ENCODE measurements at regions not wholly inside any gene's neighbourhood (a gene's known extent, or its start where the extent isn't known, plus 50 kb on each side); places are given as distances from the start of the nearest gene placed in this dataset.

- TF ChIP-seq HOXB5 (CRISPR knock-in tag; IDR thresholded peaks at IDR 0.05) = no peak
- TF ChIP-seq, protein P1, sequence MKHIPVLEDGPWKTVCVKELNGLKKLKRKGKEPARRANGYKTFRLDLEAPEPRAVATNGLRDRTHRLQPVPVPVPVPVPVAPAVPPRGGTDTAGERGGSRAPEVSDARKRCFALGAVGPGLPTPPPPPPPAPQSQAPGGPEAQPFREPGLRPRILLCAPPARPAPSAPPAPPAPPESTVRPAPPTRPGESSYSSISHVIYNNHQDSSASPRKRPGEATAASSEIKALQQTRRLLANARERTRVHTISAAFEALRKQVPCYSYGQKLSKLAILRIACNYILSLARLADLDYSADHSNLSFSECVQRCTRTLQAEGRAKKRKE (CRISPR knock-in tag; IDR thresholded peaks at IDR 0.05; ENCODE audit: low read depth) = no peak
- TF ChIP-seq PHF8 (IDR thresholded peaks at IDR 0.05; ENCODE audit: borderline replicate concordance, low read depth) = no peak
- no peak for TF ChIP-seq ZSCAN20 (CRISPR knock-in tag; IDR thresholded peaks at IDR 0.05)
- TF ChIP-seq JUN (IDR thresholded peaks at IDR 0.05) = no peak
- TF ChIP-seq HOXA7 (CRISPR knock-in tag; IDR thresholded peaks at IDR 0.05) = no peak
- TF ChIP-seq HOXB13 (CRISPR knock-in tag; IDR thresholded peaks at IDR 0.05; ENCODE audit: low read depth) = no peak
- TF ChIP-seq CBX2 (IDR thresholded peaks at IDR 0.05; ENCODE audit: borderline replicate concordance, low read depth) = no peak
- no peak for TF ChIP-seq ZC3H11A (IDR thresholded peaks at IDR 0.05)
- TF ChIP-seq POLR2AphosphoS2 (conservative IDR thresholded peaks at IDR 0.05; ENCODE audit: low read length) = no peak
- no peak for TF ChIP-seq EHMT2 (IDR thresholded peaks at IDR 0.05; ENCODE audit: low read depth)
- ChIA-PET POLR2A (no interaction called here), CTCF (no interaction called here)
- H3K4me3 ChIP-seq = no peak overlapping the region
- FAIRE-seq = no peak
- no peak for DNase-seq (ENCODE audit: low read depth in 1 of 2, low spot score in 1 of 2)
- 0% methylated on average over 1 of the region's 1 CpG for WGBS (ENCODE audit: missing lambda C conversion rate)
- no peak overlapping the region for H3K4me2 ChIP-seq
- H3K4me1 ChIP-seq = no peaks in the 10 kb centered on the region
- no peaks in the 10 kb centered on the region; the same call in 2 of the 3 replicates for H3K9me3 ChIP-seq
- ATAC-seq = no peak
- H3K27ac ChIP-seq = no peak overlapping the region
Observed at GRCh38 chr10:9443758-9444157, 1389.3 kb downstream of the GATA3 start.

GRCh38 chr10:9449530-9449929 lies 1395.0 kb downstream of the GATA3 start:
- WGBS (ENCODE audit: missing lambda C conversion rate) = 8% methylated on average over 2 of the region's 2 CpGs
- POLR2A ChIA-PET = no interaction called here
- no peaks in the 10 kb centered on the region; the same call in 2 of the 3 replicates for H3K9me3 ChIP-seq
- H3K4me1 ChIP-seq = no peaks in the 10 kb centered on the region
- no peak for FAIRE-seq
- no peak overlapping the region for H3K4me2 ChIP-seq
- no peak overlapping the region for H3K4me3 ChIP-seq
- no peak for DNase-seq (ENCODE audit: low read depth in 1 of 2, low spot score in 1 of 2)
- TF ChIP-seq MYC (IDR thresholded peaks at IDR 0.05; ENCODE audit: borderline replicate concordance, low read length) = no peak
- no peak overlapping the region for H3K27ac ChIP-seq
- CTCF ChIA-PET = no interaction called here
- no peak for ATAC-seq

- no peak for ATAC-seq
- ChIA-PET POLR2A (no interaction called here), CTCF (no interaction called here)
- Histone ChIP-seq H3K4me1 (no peaks in the 10 kb centered on the region), H3K4me3 (no peak overlapping the region), H3K27ac (no peak overlapping the region), H3K9me3 (no peaks in the 10 kb centered on the region), H3K4me2 (no peak overlapping the region)
- DNase-seq (ENCODE audit: low read depth in 1 of 2, low spot score in 1 of 2) = no peak
- TF ChIP-seq KDM5A (IDR thresholded peaks at IDR 0.05) (no peak), MAZ (IDR thresholded peaks at IDR 0.05; ENCODE audit: borderline replicate concordance, low read depth, low read length) (no peak)
- TF ChIP-seq, protein P1 (CRISPR knock-in tag; IDR thresholded peaks at IDR 0.05; ENCODE audit: low read depth) = no peak
- 5% methylated on average over 2 of the region's 2 CpGs for WGBS (ENCODE audit: missing lambda C conversion rate)
- FAIRE-seq = no peak
Observed at GRCh38 chr10:9450801-9451200, 1396.3 kb downstream of the GATA3 start.

GRCh38 chr10:9451211-9451773 lies 1396.8 kb downstream of the GATA3 start:
- CTCF ChIA-PET = no interaction called here

More at GRCh38 chr10:9451211-9451773, 1396.8 kb downstream of the GATA3 start:
- POLR2A ChIA-PET = no interaction called here
- Histone ChIP-seq H3K9me3 (no peaks in the 10 kb centered on the region), H3K27ac (no peak overlapping the region), H3K4me2 (no peak overlapping the region), H3K4me3 (no peak overlapping the region), H3K4me1 (no peaks in the 10 kb centered on the region)
- WGBS (ENCODE audit: missing lambda C conversion rate) = 69% methylated on average over 2 of the region's 2 CpGs
- no peak for FAIRE-seq
- ATAC-seq = no peak
- DNase-seq (ENCODE audit: low read depth in 1 of 2, low spot score in 1 of 2) = no peak
- TF ChIP-seq, protein P2, sequence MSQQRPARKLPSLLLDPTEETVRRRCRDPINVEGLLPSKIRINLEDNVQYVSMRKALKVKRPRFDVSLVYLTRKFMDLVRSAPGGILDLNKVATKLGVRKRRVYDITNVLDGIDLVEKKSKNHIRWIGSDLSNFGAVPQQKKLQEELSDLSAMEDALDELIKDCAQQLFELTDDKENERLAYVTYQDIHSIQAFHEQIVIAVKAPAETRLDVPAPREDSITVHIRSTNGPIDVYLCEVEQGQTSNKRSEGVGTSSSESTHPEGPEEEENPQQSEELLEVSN (IDR thresholded peaks at IDR 0.05; ENCODE audit: borderline replicate concordance, low read depth) = no peak
- TF ChIP-seq SMC3 (IDR thresholded peaks at IDR 0.05) (no peak), ESRRA (IDR thresholded peaks at IDR 0.05; ENCODE audit: borderline replicate concordance, low read length) (no peak), JUN (IDR thresholded peaks at IDR 0.05) (no peak), HDAC2 (IDR thresholded peaks at IDR 0.05) (no peak), KDM5A (IDR thresholded peaks at IDR 0.05) (no peak), TP53 (CRISPR knock-in tag; IDR thresholded peaks at IDR 0.05) (no peak), HEYL (CRISPR knock-in tag; IDR thresholded peaks at IDR 0.05) (no peak)
- TF ChIP-seq, protein P3, sequence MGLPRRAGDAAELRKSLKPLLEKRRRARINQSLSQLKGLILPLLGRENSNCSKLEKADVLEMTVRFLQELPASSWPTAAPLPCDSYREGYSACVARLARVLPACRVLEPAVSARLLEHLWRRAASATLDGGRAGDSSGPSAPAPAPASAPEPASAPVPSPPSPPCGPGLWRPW (IDR thresholded peaks at IDR 0.05) = no peak
- TF ChIP-seq, protein P4, sequence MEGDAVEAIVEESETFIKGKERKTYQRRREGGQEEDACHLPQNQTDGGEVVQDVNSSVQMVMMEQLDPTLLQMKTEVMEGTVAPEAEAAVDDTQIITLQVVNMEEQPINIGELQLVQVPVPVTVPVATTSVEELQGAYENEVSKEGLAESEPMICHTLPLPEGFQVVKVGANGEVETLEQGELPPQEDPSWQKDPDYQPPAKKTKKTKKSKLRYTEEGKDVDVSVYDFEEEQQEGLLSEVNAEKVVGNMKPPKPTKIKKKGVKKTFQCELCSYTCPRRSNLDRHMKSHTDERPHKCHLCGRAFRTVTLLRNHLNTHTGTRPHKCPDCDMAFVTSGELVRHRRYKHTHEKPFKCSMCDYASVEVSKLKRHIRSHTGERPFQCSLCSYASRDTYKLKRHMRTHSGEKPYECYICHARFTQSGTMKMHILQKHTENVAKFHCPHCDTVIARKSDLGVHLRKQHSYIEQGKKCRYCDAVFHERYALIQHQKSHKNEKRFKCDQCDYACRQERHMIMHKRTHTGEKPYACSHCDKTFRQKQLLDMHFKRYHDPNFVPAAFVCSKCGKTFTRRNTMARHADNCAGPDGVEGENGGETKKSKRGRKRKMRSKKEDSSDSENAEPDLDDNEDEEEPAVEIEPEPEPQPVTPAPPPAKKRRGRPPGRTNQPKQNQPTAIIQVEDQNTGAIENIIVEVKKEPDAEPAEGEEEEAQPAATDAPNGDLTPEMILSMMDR (IDR thresholded peaks at IDR 0.05) = no peak
